GM12865 (cell line): ENCODE measurements at regions not wholly inside any gene's neighbourhood (a gene's known extent, or its start where the extent isn't known, plus 50 kb on each side); places are given as distances from the start of the nearest gene placed in this dataset.

ENCODE experiments used
- DNase-seq: peaks from one replicate; pipeline ENCODE4 v3.0.0; 2010; ENCODE audit warnings: low read depth
- H3K4me3 ChIP-seq: 2 replicates; pipeline ENCODE4 v1.5.1; 2011; ENCODE audit warnings: mild to moderate bottlenecking, low read depth, low read length, control low read depth
- CTCF ChIP-seq: IDR thresholded peaks from 2 replicates; pipeline ENCODE4 v1.5.1; 2011; ENCODE audit warnings: low read length, control low read depth, low read depth, inconsistent platforms; ENCODE audit not compliant: insufficient read depth; ENCODE audit errors: missing control alignments

- H3K4me3 ChIP-seq, result no peak overlapping the region
- no peak for DNase-seq
- no peak for TF ChIP-seq CTCF
Measured at GRCh38 chr5:58002323-58002722, 457.6 kb downstream of the PLK2 start.

GRCh38 chr5:57993866-57994265 lies 466.0 kb downstream of the PLK2 start:
- H3K4me3 ChIP-seq, result no peak overlapping the region
- no peak for TF ChIP-seq CTCF
- DNase-seq, result no peak

- TF ChIP-seq CTCF, result no peak
- H3K4me3 ChIP-seq, result no peak overlapping the region
- no peak for DNase-seq
Measured at GRCh38 chr5:57989378-57989777, 470.5 kb downstream of the PLK2 start.

- no peak for DNase-seq
- H3K4me3 ChIP-seq, result no peak overlapping the region
- no peak for TF ChIP-seq CTCF
Measured at GRCh38 chr5:57988813-57989212, 471.1 kb downstream of the PLK2 start.

GRCh38 chr5:57987552-57987951 lies 472.3 kb downstream of the PLK2 start:
- H3K4me3 ChIP-seq, result no peak overlapping the region
- TF ChIP-seq CTCF, result no peak
- DNase-seq, result no peak

GRCh38 chr5:57986761-57987341 lies 473.0 kb downstream of the PLK2 start:
- H3K4me3 ChIP-seq, result no peak overlapping the region
- DNase-seq, result no peak
- no peak for TF ChIP-seq CTCF

GRCh38 chr5:57983426-57983825 lies 476.5 kb downstream of the PLK2 start:
- H3K4me3 ChIP-seq, result no peak overlapping the region
- TF ChIP-seq CTCF, result no peak
- DNase-seq, result no peak
